ENCODE measurements at regions not wholly inside any gene's neighbourhood (a gene's known extent, or its start where the extent isn't known, plus 50 kb on each side); places are given as distances from the start of the nearest gene placed in this dataset.

DNA sequence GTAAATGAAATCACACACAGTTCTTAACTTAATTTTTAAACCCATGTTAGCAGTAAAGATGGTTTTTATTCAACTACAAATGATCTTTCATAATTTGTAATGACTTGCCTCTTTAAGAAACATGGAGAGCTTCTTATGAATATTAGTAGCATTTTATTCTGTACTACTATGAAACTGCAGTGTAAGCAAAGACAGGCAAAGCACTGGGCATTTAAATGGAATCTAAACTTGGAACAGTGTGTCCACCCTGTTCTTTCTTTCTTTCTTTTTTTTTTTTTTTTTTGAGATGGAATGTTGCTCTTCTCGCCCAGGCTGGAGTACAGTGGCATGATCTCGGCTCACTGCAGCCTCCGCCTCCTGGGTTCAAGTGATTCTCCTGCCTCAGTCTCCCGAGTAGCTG, 740.4 kb upstream of the IGFBP3 start:
- no peaks in the 10 kb centered on the region for H3K36me3 ChIP-seq (ENCODE audit: control insufficient read depth in 5 of 5, insufficient read depth in 5 of 5, low read length in 5 of 5)
- no peaks in the 10 kb centered on the region for H3K4me1 ChIP-seq (ENCODE audit: control insufficient read depth in 5 of 5, insufficient read depth in 5 of 5, low read length in 5 of 5)
- H3K9me3 ChIP-seq (ENCODE audit: control insufficient read depth in 5 of 5, low read length in 5 of 5) = no peaks in the 10 kb centered on the region
- H3K4me3 ChIP-seq (ENCODE audit: low read depth in 1 of 5, low read length in 5 of 5) = no peak overlapping the region
- H3K27ac ChIP-seq (ENCODE audit: low read depth, low read length) = no peak overlapping the region
- H3K27me3 ChIP-seq (ENCODE audit: control insufficient read depth in 5 of 5, insufficient read depth in 4 of 5, low read length in 5 of 5) = no peaks in the 10 kb centered on the region
- no peak overlapping the region for H3K9ac ChIP-seq (ENCODE audit: low read length in 5 of 5)

- H3K4me3 ChIP-seq (ENCODE audit: low read depth in 1 of 5, low read length in 5 of 5) = no peak overlapping the region
- no peak overlapping the region for H3K9ac ChIP-seq (ENCODE audit: low read length in 5 of 5)
- no peaks in the 10 kb centered on the region for H3K9me3 ChIP-seq (ENCODE audit: control insufficient read depth in 5 of 5, low read length in 5 of 5)
- no peaks in the 10 kb centered on the region for H3K4me1 ChIP-seq (ENCODE audit: control insufficient read depth in 5 of 5, insufficient read depth in 5 of 5, low read length in 5 of 5)
- H3K27me3 ChIP-seq (ENCODE audit: control insufficient read depth in 5 of 5, insufficient read depth in 4 of 5, low read length in 5 of 5) = no peaks in the 10 kb centered on the region
- H3K36me3 ChIP-seq (ENCODE audit: control insufficient read depth in 5 of 5, insufficient read depth in 5 of 5, low read length in 5 of 5) = no peaks in the 10 kb centered on the region
- no peak overlapping the region for H3K27ac ChIP-seq (ENCODE audit: low read depth, low read length)
Measured at GRCh38 chr7:46660402-46660980, 739.4 kb upstream of the IGFBP3 start.

DNA sequence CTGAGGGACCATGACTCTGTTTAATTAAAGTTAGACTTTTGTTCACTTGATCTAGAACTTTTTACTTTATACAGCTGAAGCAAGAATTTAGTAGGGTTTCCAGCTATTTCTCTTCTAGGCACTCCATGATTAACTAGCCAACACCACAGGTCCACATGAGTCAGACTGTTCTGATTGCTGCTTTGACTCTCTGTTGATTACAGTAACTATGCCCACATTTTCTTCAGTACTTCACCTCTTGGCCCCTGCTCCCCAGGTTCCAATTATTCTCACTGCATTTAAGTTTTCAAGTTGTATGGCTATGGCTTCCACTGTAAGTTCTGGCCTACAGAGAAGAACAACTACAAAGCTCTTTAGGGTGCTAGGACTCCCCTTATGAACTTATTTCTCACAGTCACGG, 737.2 kb upstream of the IGFBP3 start:
- H3K27me3 ChIP-seq (ENCODE audit: control insufficient read depth in 5 of 5, insufficient read depth in 4 of 5, low read length in 5 of 5) = no peaks in the 10 kb centered on the region
- H3K4me1 ChIP-seq (ENCODE audit: control insufficient read depth in 5 of 5, insufficient read depth in 5 of 5, low read length in 5 of 5) = no peaks in the 10 kb centered on the region
- H3K36me3 ChIP-seq (ENCODE audit: control insufficient read depth in 5 of 5, insufficient read depth in 5 of 5, low read length in 5 of 5) = no peaks in the 10 kb centered on the region
- no peak overlapping the region for H3K27ac ChIP-seq (ENCODE audit: low read depth, low read length)
- no peak overlapping the region for H3K4me3 ChIP-seq (ENCODE audit: low read depth in 1 of 5, low read length in 5 of 5)
- H3K9ac ChIP-seq (ENCODE audit: low read length in 5 of 5) = no peak overlapping the region
- H3K9me3 ChIP-seq (ENCODE audit: control insufficient read depth in 5 of 5, low read length in 5 of 5) = no peaks in the 10 kb centered on the region

GRCh38 chr7:46654546-46655443, 733.7 kb upstream of the IGFBP3 start:
- no peaks in the 10 kb centered on the region for H3K4me1 ChIP-seq (ENCODE audit: control insufficient read depth in 5 of 5, insufficient read depth in 5 of 5, low read length in 5 of 5)
- H3K27ac ChIP-seq (ENCODE audit: low read depth, low read length) = no peak overlapping the region
- H3K9ac ChIP-seq (ENCODE audit: low read length in 5 of 5) = no peak overlapping the region
- no peaks in the 10 kb centered on the region for H3K9me3 ChIP-seq (ENCODE audit: control insufficient read depth in 5 of 5, low read length in 5 of 5)
- H3K36me3 ChIP-seq (ENCODE audit: control insufficient read depth in 5 of 5, insufficient read depth in 5 of 5, low read length in 5 of 5) = no peaks in the 10 kb centered on the region
- no peak overlapping the region for H3K4me3 ChIP-seq (ENCODE audit: low read depth in 1 of 5, low read length in 5 of 5)
- no peaks in the 10 kb centered on the region for H3K27me3 ChIP-seq (ENCODE audit: control insufficient read depth in 5 of 5, insufficient read depth in 4 of 5, low read length in 5 of 5)

DNA sequence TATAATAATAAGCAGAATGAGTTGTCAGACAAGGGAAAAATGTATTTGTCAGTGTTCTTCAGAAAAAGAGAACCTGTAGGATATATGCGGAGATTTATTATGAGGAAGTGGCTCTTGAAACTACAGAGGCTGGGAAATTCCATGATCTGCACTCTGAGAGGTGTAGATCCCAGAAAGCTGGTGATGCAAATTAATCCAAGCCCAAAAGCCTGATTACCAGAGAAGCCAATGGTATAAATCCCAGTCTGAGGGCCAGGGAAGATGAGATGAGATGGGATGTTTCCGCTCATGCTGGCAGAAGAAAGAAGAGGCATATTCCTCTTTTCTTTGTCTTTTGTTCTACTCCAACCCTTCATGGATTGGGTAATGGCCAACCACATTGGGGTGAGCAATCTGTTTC, 732.8 kb upstream of the IGFBP3 start:
- no peaks in the 10 kb centered on the region for H3K9me3 ChIP-seq (ENCODE audit: control insufficient read depth in 5 of 5, low read length in 5 of 5)
- no peak overlapping the region for H3K27ac ChIP-seq (ENCODE audit: low read depth, low read length)
- H3K36me3 ChIP-seq (ENCODE audit: control insufficient read depth in 5 of 5, insufficient read depth in 5 of 5, low read length in 5 of 5) = no peaks in the 10 kb centered on the region
- no peak overlapping the region for H3K4me3 ChIP-seq (ENCODE audit: low read depth in 1 of 5, low read length in 5 of 5)
- no peak overlapping the region for H3K9ac ChIP-seq (ENCODE audit: low read length in 5 of 5)
- no peaks in the 10 kb centered on the region for H3K27me3 ChIP-seq (ENCODE audit: control insufficient read depth in 5 of 5, insufficient read depth in 4 of 5, low read length in 5 of 5)
- H3K4me1 ChIP-seq (ENCODE audit: control insufficient read depth in 5 of 5, insufficient read depth in 5 of 5, low read length in 5 of 5) = no peaks in the 10 kb centered on the region

DNA sequence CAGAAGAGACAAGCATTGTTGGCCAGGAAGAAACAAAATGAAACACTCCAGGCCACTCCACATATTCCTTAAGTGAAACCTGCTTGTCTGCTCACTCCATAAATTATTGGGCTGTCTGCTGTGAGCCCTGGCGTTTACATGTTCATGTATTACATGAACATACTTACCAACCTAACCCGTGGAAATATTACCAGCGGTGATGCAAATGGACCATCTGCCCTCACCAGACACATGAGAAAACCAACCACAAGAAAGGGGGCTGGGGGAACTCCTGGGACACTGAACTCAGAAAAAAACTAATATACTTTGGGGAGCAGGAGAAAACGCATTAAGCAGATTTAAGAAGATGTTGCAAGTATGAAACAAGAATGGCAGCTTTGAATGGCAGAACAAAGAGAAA, 731.2 kb upstream of the IGFBP3 start:
- H3K36me3 ChIP-seq (ENCODE audit: control insufficient read depth in 5 of 5, insufficient read depth in 5 of 5, low read length in 5 of 5) = no peaks in the 10 kb centered on the region

GRCh38 chr7:46651561-46652088, 730.6 kb upstream of the IGFBP3 start:
- Histone ChIP-seq H3K4me1 (ENCODE audit: control insufficient read depth in 5 of 5, insufficient read depth in 5 of 5, low read length in 5 of 5) (no peaks in the 10 kb centered on the region), H3K36me3 (ENCODE audit: control insufficient read depth in 5 of 5, insufficient read depth in 5 of 5, low read length in 5 of 5) (no peaks in the 10 kb centered on the region), H3K4me3 (ENCODE audit: low read depth in 1 of 5, low read length in 5 of 5) (no peak overlapping the region), H3K27me3 (ENCODE audit: control insufficient read depth in 5 of 5, insufficient read depth in 4 of 5, low read length in 5 of 5) (no peaks in the 10 kb centered on the region), H3K9me3 (ENCODE audit: control insufficient read depth in 5 of 5, low read length in 5 of 5) (no peaks in the 10 kb centered on the region), H3K27ac (ENCODE audit: low read depth, low read length) (no peak overlapping the region), H3K9ac (ENCODE audit: low read length in 5 of 5) (no peak overlapping the region)

More for the DNA sequence above, 731.2 kb upstream of the IGFBP3 start:
- Histone ChIP-seq H3K4me1 (ENCODE audit: control insufficient read depth in 5 of 5, insufficient read depth in 5 of 5, low read length in 5 of 5) (no peaks in the 10 kb centered on the region), H3K4me3 (ENCODE audit: low read depth in 1 of 5, low read length in 5 of 5) (no peak overlapping the region), H3K27me3 (ENCODE audit: control insufficient read depth in 5 of 5, insufficient read depth in 4 of 5, low read length in 5 of 5) (no peaks in the 10 kb centered on the region), H3K9me3 (ENCODE audit: control insufficient read depth in 5 of 5, low read length in 5 of 5) (no peaks in the 10 kb centered on the region), H3K9ac (ENCODE audit: low read length in 5 of 5) (no peak overlapping the region), H3K27ac (ENCODE audit: low read depth, low read length) (no peak overlapping the region)

DNA sequence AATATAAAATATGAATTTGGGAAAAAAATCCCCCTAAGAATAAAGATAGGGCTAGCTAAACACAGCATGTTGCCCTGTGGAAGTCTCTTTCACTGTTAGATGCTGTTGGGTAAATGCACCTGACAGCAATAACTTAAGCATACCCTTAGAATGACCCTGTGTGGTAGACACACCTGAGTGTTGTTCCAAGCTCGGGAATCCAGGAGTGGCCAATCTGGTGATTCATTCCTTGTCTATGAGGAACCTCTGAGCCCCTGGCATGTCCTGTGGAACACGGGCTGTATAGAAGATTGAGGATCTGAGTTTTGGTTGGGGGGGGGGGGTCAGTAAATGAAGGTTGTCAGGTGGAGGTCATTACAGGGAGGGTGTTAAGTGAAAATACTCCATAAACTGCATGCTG, 730.0 kb upstream of the IGFBP3 start:
- no peaks in the 10 kb centered on the region for H3K36me3 ChIP-seq (ENCODE audit: control insufficient read depth in 5 of 5, insufficient read depth in 5 of 5, low read length in 5 of 5)
- no peak overlapping the region for H3K4me3 ChIP-seq (ENCODE audit: low read depth in 1 of 5, low read length in 5 of 5)
- H3K27ac ChIP-seq (ENCODE audit: low read depth, low read length) = no peak overlapping the region
- no peaks in the 10 kb centered on the region for H3K4me1 ChIP-seq (ENCODE audit: control insufficient read depth in 5 of 5, insufficient read depth in 5 of 5, low read length in 5 of 5)
- H3K27me3 ChIP-seq (ENCODE audit: control insufficient read depth in 5 of 5, insufficient read depth in 4 of 5, low read length in 5 of 5) = no peaks in the 10 kb centered on the region
- H3K9me3 ChIP-seq (ENCODE audit: control insufficient read depth in 5 of 5, low read length in 5 of 5) = no peaks in the 10 kb centered on the region
- no peak overlapping the region for H3K9ac ChIP-seq (ENCODE audit: low read length in 5 of 5)

DNA sequence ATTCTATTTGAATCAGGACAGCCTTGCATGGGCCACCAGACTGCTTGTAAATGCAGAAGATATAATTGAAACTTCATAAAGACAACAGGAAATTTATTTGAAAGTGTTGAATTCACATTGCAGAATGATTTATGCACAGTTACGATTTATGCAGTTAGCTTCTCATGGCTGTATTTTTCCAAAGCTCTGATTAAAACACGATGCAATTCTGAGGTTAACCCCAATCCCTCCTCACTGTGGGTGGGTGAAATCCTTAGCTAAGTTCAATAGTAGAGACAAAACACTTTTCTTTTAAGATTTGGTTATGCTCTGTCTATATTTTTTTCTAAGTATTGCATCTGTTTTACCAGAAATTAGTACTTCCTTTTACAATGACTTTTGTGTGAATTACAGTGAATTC, 728.8 kb upstream of the IGFBP3 start:
- H3K4me1 ChIP-seq (ENCODE audit: control insufficient read depth in 5 of 5, insufficient read depth in 5 of 5, low read length in 5 of 5) = no peaks in the 10 kb centered on the region
- no peak overlapping the region for H3K27ac ChIP-seq (ENCODE audit: low read depth, low read length)
- H3K9me3 ChIP-seq (ENCODE audit: control insufficient read depth in 5 of 5, low read length in 5 of 5) = no peaks in the 10 kb centered on the region
- no peaks in the 10 kb centered on the region for H3K27me3 ChIP-seq (ENCODE audit: control insufficient read depth in 5 of 5, insufficient read depth in 4 of 5, low read length in 5 of 5)
- no peaks in the 10 kb centered on the region for H3K36me3 ChIP-seq (ENCODE audit: control insufficient read depth in 5 of 5, insufficient read depth in 5 of 5, low read length in 5 of 5)
- H3K4me3 ChIP-seq (ENCODE audit: low read depth in 1 of 5, low read length in 5 of 5) = no peak overlapping the region
- no peak overlapping the region for H3K9ac ChIP-seq (ENCODE audit: low read length in 5 of 5)
